Esophagus muscularis mucosa (tissue), 4 donors: ENCODE measurements at regions not wholly inside any gene's neighbourhood (a gene's known extent, or its start where the extent isn't known, plus 50 kb on each side); places are given as distances from the start of the nearest gene placed in this dataset.

Experiments
- DNase-seq: peaks from one replicate; pipeline ENCODE4 v3.0.0-alpha.2; 2017; ENCODE audit errors: extremely low spot score
- H3K27ac ChIP-seq, 4 donors: fragments of 200-600 bp; sonication (generic); replicated peaks in 1 of 4; 1 replicate in 3 of 4; 2 replicates in 1 of 4; pipeline ENCODE4 v1.5.1; 2016 to 2019; ENCODE audit warnings: mild to moderate bottlenecking in 1 of 4
- H3K27me3 ChIP-seq, 4 donors: fragments of 200-600 bp; sonication (generic); one replicate each; pipeline versions ENCODE4 v1.5.1 to v1.6.0; 2016 to 2019
- H3K36me3 ChIP-seq, 4 donors: fragments of 200-600 bp; sonication (generic); one replicate each; pipeline ENCODE4 v1.5.1; 2016 to 2019
- H3K4me1 ChIP-seq, 4 donors: fragments of 200-600 bp; sonication (generic); one replicate each; pipeline ENCODE4 v1.5.1; 2016 to 2019
- H3K4me3 ChIP-seq, 4 donors: fragments of 200-600 bp; sonication (generic); 1 replicate in 2 of 4; 2 replicates in 2 of 4; pipeline ENCODE4 v1.5.1; 2016 to 2019; ENCODE audit warnings: mild to moderate bottlenecking in 4 of 4, moderate library complexity in 1 of 4
- H3K9me3 ChIP-seq, 4 donors: fragments of 200-600 bp; sonication (generic); 1 replicate in 3 of 4; 2 replicates in 1 of 4; pipeline ENCODE4 v1.5.1; 2016 to 2019
- EP300 ChIP-seq: sonication (generic); formaldehyde crosslinking; IDR thresholded peaks from one replicate; pipeline ENCODE4 v1.6.1; 2017; ENCODE audit warnings: antibody characterized with exemption
- POLR2A ChIP-seq: fragments of 450-650 bp; IDR thresholded peaks from one replicate; pipeline ENCODE4 v1.6.1; 2017; ENCODE audit warnings: antibody characterized with exemption, moderate library complexity, mild to moderate bottlenecking, low read depth
- POLR2AphosphoS5 ChIP-seq, 2 donors: sonication (generic); formaldehyde crosslinking; IDR thresholded peaks; one replicate each; pipeline ENCODE4 v1.6.1; 2017; ENCODE audit warnings: antibody characterized with exemption in 2 of 2
- WGBS: methylation state at CpG from one replicate; pipeline ENCODE4 v1.1.5; 2018; 5-methylcytosine and 5-hydroxymethylcytosine counted together
- intact Hi-C: fragments of 100-400 bp; cut with DNase I; formaldehyde crosslinking; loops from one replicate; pipeline ENCODE4 v1.15.1; 2023
- TF ChIP-seq, protein P1 (sequence below), 3 experiments: fragments of 200-600 bp in 2 of 3; fragments of 450-650 bp in 1 of 3; sonication (generic) in 2 of 3; IDR thresholded peaks; one replicate each; pipeline ENCODE4 v1.5.1; 2017 to 2019; ENCODE audit warnings: antibody characterized with exemption in 3 of 3, mild to moderate bottlenecking in 2 of 3, moderate library complexity in 1 of 3

DNA sequence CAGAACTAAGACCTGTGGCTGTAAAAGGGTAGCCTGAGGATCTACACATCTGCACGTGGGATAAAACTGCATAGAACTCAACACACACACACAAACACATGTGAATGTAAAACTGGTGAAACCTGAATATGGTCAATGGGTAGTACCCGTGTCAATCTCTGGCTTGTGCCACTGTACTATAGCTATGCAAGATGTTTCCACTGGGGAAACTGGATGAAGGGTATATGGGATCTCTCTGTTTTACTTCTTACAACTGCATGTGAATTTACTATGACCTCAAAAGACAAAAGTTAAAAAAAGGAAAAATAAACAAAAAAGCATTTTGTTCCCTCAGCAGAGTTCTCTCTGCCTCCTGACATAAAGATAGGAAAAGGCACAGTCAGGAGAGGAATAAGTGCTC lies 143.3 kb upstream of the LHX1 start:
- TF ChIP-seq POLR2A (no peak), EP300 (no peak), POLR2AphosphoS5 (IDR thresholded peaks at IDR 0.05) (no peak)
- TF ChIP-seq, protein P1, sequence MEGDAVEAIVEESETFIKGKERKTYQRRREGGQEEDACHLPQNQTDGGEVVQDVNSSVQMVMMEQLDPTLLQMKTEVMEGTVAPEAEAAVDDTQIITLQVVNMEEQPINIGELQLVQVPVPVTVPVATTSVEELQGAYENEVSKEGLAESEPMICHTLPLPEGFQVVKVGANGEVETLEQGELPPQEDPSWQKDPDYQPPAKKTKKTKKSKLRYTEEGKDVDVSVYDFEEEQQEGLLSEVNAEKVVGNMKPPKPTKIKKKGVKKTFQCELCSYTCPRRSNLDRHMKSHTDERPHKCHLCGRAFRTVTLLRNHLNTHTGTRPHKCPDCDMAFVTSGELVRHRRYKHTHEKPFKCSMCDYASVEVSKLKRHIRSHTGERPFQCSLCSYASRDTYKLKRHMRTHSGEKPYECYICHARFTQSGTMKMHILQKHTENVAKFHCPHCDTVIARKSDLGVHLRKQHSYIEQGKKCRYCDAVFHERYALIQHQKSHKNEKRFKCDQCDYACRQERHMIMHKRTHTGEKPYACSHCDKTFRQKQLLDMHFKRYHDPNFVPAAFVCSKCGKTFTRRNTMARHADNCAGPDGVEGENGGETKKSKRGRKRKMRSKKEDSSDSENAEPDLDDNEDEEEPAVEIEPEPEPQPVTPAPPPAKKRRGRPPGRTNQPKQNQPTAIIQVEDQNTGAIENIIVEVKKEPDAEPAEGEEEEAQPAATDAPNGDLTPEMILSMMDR (IDR thresholded peaks at IDR 0.05), result no peak
- intact Hi-C loops, result no loop called here
- no peak for DNase-seq
- Histone ChIP-seq H3K36me3 (no peaks in the 10 kb centered on the region), H3K27me3 (peaks cover 0 to 49% (median 3%) of the 10 kb centered on the region in 4 donors), H3K4me1 (no peaks in the 10 kb centered on the region), H3K9me3 (peaks cover 0 to 14% (median 9%) of the 10 kb centered on the region in 4 donors), H3K4me3 (no peak overlapping the region), H3K27ac (no peak overlapping the region)
- 73% methylated on average over 2 of the region's 2 CpGs for WGBS

- H3K9me3 ChIP-seq, result no peaks in the 10 kb centered on the region
- H3K4me3 ChIP-seq, result no peak overlapping the region
- WGBS, result 49% methylated on average over 5 of the region's 35 CpGs
- H3K4me1 ChIP-seq, result peaks cover 0 to 11% (median 9%) of the 10 kb centered on the region in 4 donors
- TF ChIP-seq, protein P1 (IDR thresholded peaks at IDR 0.05), result no peak
- TF ChIP-seq POLR2AphosphoS5 (IDR thresholded peaks at IDR 0.05), result no peak
- TF ChIP-seq POLR2A, result no peak
- no peak for TF ChIP-seq EP300
- intact Hi-C loops, result no loop called here
- no peak for DNase-seq
- H3K27ac ChIP-seq, result no peak overlapping the region
- H3K27me3 ChIP-seq, result peaks cover 0 to 86% (median 29%) of the 10 kb centered on the region in 4 donors
- H3K36me3 ChIP-seq, result no peaks in the 10 kb centered on the region
Measured at GRCh38 chr17:36807496-36808179, 129.6 kb upstream of the LHX1 start.

GRCh38 chr17:36808180-36808661 lies 129.1 kb upstream of the LHX1 start:
- no peak for DNase-seq
- Histone ChIP-seq H3K27me3 (peaks cover 0 to 92% (median 29%) of the 10 kb centered on the region in 4 donors), H3K36me3 (no peaks in the 10 kb centered on the region), H3K4me3 (no peak overlapping the region), H3K27ac (no peak overlapping the region), H3K9me3 (no peaks in the 10 kb centered on the region), H3K4me1 (peaks cover 0 to 11% (median 9%) of the 10 kb centered on the region in 4 donors)
- WGBS, result 0% methylated on average over 19 of the region's 60 CpGs
- intact Hi-C loops, result no loop called here
- TF ChIP-seq POLR2A (no peak), POLR2AphosphoS5 (IDR thresholded peaks at IDR 0.05) (no peak), EP300 (no peak)
- TF ChIP-seq, protein P1 (IDR thresholded peaks at IDR 0.05), result no peak

DNA sequence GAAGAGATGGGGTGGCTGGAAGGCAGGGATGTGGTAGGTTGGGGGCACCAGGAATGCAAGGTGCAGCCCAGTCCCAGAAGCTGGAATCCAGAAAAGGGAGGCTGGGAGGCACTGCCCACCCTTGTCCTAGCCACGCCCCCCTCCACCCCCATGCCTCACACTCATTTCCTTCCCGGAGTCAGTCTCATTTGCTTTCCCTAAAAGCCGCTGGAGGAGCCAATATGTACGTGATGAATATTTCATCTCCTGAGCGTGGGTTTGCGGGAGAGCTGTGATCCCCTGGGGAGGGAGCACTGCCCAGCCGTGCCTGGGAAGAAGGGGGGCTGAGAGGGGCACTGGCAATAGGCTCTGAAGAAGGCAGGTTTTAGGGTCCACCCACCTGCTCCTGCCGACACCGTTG lies 124.5 kb upstream of the LHX1 start:
- H3K27ac ChIP-seq, result no peak overlapping the region
- H3K9me3 ChIP-seq, result no peaks in the 10 kb centered on the region
- H3K36me3 ChIP-seq, result no peaks in the 10 kb centered on the region
- no peak overlapping the region for H3K4me3 ChIP-seq
- peaks cover 0 to 11% (median 8%) of the 10 kb centered on the region in 4 donors for H3K4me1 ChIP-seq
- H3K27me3 ChIP-seq, result peaks cover 0 to 100% (median 28%) of the 10 kb centered on the region in 4 donors
- no peak for DNase-seq
- intact Hi-C loops, result no loop called here
- TF ChIP-seq POLR2AphosphoS5 (IDR thresholded peaks at IDR 0.05) (no peak), POLR2A (no peak), EP300 (no peak)
- TF ChIP-seq, protein P1 (IDR thresholded peaks at IDR 0.05), result no peak
- 4% methylated on average over 8 of the region's 9 CpGs for WGBS
